Mucosa of gallbladder (tissue), 1 donor: ENCODE measurements at regions not wholly inside any gene's neighbourhood (a gene's known extent, or its start where the extent isn't known, plus 50 kb on each side); places are given as distances from the start of the nearest gene placed in this dataset.
"Not testable (repeated sequence)": the region's sequence is repeated elsewhere in the genome, so short reads cannot be mapped to it uniquely, and the experiment has no call there.

Experiments used
- DNase-seq: peaks from one replicate; pipeline ENCODE4 v3.0.0-alpha.2; 2020; ENCODE audit warnings: low spot score
- donor health status: DM: no; HTN: no; CAD: no.

DNA sequence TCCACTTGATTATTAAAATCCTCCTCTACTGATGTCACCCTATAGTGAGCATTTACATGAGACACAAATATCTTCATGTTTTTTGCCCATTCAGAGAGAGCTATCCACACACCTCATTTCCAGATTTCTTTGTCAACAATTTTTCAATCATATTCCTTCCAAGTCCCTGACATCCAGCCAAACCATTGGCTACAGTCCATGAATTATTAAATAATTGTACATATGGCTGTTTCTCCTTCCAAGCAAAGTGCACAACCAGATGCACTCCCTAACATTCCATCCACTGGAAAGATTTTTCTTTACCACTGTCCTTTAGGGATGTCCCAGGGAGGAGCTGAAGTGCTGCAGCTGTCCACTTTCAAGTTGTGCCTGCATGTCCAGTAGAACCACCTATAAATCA is 328.0 kb upstream of the MDFIC2 start:
- DNase-seq = no peak

DNA sequence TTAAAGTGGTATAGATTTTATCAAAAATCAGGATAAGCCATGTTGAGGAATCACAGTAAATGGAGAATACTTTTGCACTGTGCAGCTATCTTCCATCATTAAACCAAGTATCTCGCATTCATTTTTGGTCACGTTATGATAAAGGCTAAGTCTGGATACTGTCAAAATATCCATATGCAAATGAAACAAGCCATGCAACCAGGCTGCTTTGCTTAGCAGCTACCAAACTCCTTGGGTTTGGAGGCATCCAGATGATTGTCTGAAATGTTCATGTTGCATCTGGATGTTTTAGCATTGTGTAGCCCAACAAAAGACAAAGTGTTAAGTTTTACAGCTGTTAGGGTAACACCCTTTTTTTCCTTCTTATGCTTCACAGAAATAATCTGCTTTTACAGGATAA is 322.9 kb upstream of the MDFIC2 start:
- DNase-seq = no peak

DNA sequence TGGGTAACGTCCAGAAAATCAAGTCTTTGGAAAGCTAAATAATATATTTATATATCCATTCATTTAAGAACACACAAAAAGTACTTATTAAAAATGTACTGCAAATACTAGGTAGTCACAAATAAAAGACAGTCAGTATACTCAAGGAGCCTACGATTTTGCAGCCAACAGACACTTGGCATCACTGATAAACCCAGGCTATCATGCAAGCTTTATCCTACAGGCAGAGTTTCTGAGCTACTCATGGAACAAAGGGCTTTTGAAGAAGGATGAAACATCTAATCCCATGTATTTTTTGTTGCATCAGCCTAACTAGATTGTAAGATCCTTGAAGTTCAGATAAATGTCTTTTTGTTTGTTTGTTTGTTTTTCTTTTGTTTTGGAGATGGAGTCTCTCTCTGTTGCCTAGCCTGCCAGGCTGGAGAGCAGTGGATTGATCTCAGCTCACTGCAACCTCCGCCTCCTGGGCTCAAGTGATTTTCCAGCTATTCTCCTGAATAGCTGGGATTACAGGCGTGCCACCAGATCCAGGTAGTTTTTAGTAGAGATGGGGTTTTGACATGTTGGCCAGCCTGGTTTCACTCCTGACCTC is 319.4 kb upstream of the MDFIC2 start:
- DNase-seq = no peak

DNA sequence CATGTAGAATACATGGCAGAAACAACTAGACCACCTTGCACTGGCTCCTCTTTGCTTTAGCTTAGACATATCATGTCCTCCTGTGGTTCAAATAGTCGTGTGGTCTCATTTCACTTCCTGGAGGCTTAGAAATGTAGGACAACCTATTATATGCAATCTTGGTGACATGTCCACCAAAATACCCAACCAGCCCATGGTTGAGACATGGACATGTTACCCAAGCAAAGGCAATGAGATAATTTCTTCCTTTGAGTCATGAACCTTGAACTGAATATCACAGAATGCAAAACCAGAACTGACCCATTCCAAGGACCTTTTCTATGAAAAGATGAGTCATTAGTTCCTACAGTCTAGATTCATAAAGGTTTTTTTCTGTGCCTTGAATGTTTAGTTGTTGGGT is 309.0 kb upstream of the MDFIC2 start:
- no peak for DNase-seq

- no peak for DNase-seq
Measured at GRCh38 chr3:70620956-70621355, 308.5 kb upstream of the MDFIC2 start.

GRCh38 chr3:70620367-70620766 is 307.9 kb upstream of the MDFIC2 start:
- no peak for DNase-seq

- no peak for DNase-seq
Measured at GRCh38 chr3:70618151-70618550, 305.7 kb upstream of the MDFIC2 start.

- DNase-seq = not testable (repeated sequence)
Measured at GRCh38 chr3:70617349-70617748, 304.9 kb upstream of the MDFIC2 start.

DNA sequence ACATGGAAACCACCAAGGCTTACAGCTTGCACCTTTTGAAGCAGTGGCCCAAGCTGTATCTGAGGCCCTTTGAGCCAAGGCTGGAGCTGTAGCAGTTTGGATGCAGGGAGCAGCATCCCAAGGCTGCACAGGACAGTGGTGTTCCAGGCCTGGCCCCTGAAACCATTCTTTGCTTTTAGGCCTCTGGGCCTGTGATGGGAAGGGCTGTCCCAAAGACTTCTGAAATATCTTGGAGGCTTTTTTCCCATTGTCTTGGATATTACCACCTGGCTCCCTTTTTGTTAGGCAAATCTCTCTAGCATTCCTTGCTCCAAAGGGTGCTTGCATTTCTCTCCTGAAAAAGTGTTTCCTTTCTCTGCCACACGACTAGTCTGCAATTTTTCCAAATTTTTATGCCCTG is 302.8 kb upstream of the MDFIC2 start:
- DNase-seq = no peak

DNA sequence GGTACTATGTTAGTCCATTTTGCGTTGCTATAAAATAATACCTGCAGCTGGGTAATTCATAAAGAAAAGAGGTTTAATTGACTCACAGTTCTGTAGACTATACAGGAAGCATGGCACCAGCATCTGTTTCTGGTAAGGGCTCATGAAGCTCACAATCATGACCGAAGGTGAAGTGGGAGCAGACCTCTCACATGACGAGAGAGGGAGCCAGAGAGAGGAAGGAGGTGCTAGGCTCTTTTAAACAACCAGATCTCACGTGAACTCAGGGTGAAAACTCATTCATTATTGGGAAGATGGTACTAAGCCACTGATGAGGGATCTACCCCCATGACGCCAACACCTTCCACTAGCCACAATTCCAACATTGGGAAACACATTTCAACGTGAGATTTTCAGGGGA is 301.7 kb upstream of the MDFIC2 start:
- no peak for DNase-seq

- DNase-seq = no peak
Measured at GRCh38 chr3:70612920-70613319, 300.5 kb upstream of the MDFIC2 start.

- not testable (repeated sequence) for DNase-seq
Measured at GRCh38 chr3:70611667-70612277, 299.3 kb upstream of the MDFIC2 start.

- no peak for DNase-seq
Measured at GRCh38 chr3:70608434-70608833, 296.0 kb upstream of the MDFIC2 start.

GRCh38 chr3:70607469-70607868 is 295.0 kb upstream of the MDFIC2 start:
- DNase-seq = no peak

DNA sequence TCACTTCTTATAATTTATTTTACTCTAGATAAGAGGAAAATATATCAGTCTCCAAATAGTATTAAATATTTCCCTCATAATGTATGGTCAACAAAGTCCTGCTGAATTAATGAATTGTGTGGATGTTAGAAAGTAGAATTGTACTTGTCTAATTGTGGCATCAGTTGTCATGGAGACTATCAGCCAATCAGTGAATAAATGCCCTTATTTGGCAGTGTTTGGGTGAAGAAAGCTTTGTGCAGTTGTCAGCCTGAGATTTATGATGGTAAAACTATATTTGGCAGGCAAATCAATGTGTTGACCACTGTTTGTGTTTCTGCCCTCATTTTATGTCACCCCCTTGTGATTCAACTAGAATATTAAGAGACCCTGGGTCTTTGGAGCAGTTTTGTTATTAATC is 293.6 kb upstream of the MDFIC2 start:
- no peak for DNase-seq

GRCh38 chr3:70603103-70603502 is 290.7 kb upstream of the MDFIC2 start:
- no peak for DNase-seq

DNA sequence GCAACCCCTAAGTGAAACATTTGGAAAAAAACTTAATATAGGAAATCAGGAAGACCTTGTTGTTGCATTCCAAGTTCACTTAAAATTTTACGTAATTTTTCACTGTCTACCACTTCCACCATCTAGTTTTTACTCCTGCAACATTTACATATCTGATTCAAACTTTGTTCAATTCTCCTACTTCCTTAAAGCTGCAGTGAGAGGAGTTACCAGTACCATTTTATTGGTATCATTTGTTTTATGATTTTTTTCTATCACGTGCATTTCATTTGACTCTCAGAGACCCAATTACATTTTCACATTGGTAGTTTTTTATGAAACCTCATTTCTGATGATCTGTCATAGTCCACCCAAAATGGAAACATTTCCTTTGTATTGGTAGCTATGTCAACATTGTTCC is 284.9 kb upstream of the MDFIC2 start:
- DNase-seq = no peak

DNA sequence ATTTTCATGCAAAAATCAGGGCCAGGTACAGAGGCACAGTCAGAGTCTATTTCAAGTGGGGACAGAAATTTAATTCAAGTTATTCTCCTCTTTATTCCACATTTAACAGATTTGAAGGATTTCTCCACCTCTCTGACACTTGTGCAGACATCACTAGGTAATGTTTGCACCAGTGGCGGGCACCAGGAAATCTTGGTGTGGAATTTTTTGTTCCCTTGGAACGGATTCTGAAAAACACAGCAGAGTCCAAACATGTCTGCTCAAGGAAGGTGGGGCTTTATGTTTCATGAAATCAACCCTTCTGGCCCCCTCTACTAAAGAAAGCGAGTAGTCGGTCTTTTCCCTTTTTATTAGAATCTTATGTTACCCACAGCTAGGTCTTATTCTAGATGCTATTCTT is 271.2 kb upstream of the MDFIC2 start:
- DNase-seq = no peak

DNA sequence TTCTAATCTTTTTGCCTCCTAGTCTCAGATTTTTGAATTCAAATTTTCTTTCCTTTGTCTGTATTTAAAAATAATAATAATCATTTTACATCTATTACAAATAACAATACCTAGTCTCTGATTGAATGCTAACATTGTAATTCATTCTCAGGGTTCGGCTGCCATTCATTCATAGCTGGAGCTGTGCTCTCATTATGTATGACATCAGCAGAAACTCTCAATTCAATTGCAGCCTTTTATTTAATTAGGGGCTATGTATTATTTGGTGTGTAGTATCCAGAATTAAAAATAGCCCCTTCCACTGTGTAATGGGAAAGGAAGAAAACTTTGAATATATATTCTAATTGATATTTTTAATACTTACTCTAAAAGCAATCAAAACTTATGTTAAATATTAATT is 270.4 kb upstream of the MDFIC2 start:
- no peak for DNase-seq

DNA sequence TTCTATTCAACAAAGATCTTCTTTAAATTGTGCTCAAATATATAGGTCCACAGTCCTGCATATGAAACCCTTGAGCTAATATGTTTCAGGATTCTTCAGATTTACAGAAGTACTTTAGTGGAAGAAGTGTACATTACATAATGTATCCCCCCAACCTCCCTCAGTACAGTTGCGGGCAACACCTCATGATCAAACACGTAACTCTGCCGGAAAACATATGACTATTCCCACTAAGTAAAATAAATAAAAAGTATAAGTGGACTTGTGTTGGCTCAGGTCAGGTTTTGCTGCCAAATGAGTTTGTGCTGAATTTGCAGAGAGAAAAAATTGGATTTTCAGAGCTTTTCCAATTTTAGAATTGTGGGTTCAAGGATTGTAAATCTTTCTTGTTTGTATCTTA is 267.6 kb upstream of the MDFIC2 start:
- DNase-seq = no peak

DNA sequence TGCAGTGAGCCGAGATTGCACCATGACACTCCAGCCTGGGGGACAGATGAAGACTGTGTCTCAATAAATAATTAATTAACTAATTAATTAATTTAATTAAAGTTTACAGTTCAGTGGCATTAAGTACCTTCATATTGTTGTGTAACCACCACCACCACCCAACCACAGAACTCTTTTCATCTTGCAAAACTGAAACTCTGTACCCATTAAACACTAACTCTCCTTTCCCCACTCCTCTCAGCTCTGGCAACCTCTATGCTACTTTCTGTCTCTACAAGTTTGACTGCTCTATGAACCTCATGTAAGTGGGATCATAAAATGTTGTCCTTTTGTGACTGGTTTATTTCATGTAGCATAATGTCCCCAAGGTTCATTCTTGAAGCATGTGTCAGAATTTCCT is 259.3 kb upstream of the MDFIC2 start:
- no peak for DNase-seq

GRCh38 chr3:70570584-70570983 is 258.1 kb upstream of the MDFIC2 start:
- DNase-seq = no peak

DNA sequence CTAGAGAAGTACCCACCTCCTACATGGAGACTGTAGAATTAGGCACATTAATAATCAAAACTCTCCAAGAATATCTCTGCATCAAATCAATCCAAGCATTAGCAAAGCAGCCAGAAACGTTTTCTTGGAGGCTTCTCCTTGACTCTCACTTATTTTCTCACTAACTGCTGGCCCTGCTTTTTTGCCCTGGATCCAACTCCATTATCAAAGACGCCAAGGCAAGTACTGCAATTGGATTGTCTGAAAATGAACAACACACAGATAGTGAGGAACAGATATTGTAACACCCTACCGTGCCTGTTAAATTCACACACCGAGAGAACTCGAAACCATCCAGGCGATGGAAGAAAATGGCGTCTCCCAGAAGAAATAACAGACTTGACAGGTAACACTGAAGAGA is 256.2 kb upstream of the MDFIC2 start:
- no peak for DNase-seq

DNA sequence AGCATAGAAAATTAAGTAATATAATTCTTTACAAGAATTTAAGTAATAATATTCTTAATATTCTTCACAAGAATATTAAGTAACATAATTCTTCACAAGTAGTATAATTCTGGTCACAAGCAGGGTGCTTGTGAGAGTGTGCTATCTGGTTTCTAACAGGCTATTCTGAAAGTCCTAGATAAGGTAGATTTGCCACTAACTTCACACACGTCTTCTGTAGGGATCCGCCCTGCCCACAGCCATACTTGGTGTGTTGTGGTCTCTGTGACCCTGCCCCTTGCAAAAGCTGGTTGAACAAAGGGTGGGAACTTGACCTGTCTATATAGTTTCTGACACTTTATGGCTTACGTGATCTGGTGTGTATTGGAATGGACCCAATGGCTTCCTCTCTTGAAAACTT is 253.4 kb upstream of the MDFIC2 start:
- DNase-seq = no peak
